ENCODE measurements at regions not wholly inside any gene's neighbourhood (a gene's known extent, or its start where the extent isn't known, plus 50 kb on each side); places are given as distances from the start of the nearest gene placed in this dataset.

DNA sequence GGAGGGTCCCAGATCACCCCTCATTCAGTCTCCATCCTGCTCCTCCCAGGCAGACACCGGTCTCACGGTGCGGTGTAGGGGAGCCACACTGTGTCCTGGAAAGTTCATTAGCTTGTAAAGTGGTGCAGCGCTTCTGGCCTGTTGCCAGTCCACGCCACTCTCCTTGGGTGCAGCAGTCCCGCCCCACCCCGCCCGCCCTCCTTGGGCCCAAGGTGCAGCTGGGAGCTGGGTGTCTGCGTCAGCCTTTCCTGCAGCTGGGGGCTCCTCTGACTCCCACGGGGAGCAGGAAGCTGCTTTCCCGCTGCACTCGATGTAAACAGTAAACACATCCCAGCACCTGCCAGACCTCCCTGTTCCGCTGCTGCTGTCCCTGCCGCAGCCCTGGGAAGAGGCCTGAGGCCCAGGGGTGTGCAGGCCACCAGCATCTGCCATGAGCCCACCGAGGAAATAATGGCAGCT is 53.8 kb upstream of the ASB18 start:
- no peak overlapping the region for H3K4me2 ChIP-seq (ENCODE audit: low read length)
- no peak overlapping the region for H3K27ac ChIP-seq (ENCODE audit: low read depth, low read length, poor library complexity, severe bottlenecking)
- H3F3A ChIP-seq (ENCODE audit: insufficient read depth, low read length): no peaks in the 10 kb centered on the region
- no peaks in the 10 kb centered on the region for H3K9me3 ChIP-seq (ENCODE audit: low read length)
- no peak overlapping the region for H3K9ac ChIP-seq (ENCODE audit: low read length)
- TF ChIP-seq, protein P1, sequence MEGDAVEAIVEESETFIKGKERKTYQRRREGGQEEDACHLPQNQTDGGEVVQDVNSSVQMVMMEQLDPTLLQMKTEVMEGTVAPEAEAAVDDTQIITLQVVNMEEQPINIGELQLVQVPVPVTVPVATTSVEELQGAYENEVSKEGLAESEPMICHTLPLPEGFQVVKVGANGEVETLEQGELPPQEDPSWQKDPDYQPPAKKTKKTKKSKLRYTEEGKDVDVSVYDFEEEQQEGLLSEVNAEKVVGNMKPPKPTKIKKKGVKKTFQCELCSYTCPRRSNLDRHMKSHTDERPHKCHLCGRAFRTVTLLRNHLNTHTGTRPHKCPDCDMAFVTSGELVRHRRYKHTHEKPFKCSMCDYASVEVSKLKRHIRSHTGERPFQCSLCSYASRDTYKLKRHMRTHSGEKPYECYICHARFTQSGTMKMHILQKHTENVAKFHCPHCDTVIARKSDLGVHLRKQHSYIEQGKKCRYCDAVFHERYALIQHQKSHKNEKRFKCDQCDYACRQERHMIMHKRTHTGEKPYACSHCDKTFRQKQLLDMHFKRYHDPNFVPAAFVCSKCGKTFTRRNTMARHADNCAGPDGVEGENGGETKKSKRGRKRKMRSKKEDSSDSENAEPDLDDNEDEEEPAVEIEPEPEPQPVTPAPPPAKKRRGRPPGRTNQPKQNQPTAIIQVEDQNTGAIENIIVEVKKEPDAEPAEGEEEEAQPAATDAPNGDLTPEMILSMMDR (IDR thresholded peaks at IDR 0.05; ENCODE audit: low read length): no peak
- no peak for TF ChIP-seq EZH2 (IDR thresholded peaks at IDR 0.05; ENCODE audit: borderline replicate concordance, low read length)
- H3K36me3 ChIP-seq (ENCODE audit: insufficient read depth, low read length): no peaks in the 10 kb centered on the region
- H3K4me1 ChIP-seq (ENCODE audit: insufficient read depth, low read length, severe bottlenecking): no peaks in the 10 kb centered on the region
- H3K9me2 ChIP-seq (ENCODE audit: low read depth, low read length): no peaks in the 10 kb centered on the region
- H3K4me3 ChIP-seq (ENCODE audit: low read depth, low read length, poor library complexity, severe bottlenecking): no peak overlapping the region
- H2AFZ ChIP-seq (ENCODE audit: low read length): no peak overlapping the region
- no peaks in the 10 kb centered on the region for H3K79me2 ChIP-seq (ENCODE audit: insufficient read depth, low read length)
- H4K20me1 ChIP-seq (ENCODE audit: insufficient read depth, low read length): no peaks in the 10 kb centered on the region
- 0 out of 2 replicates have a peak, but pooled peaks cover 4% of the 10 kb centered on the region for H3K27me3 ChIP-seq (ENCODE audit: insufficient read depth, low read length)

DNA sequence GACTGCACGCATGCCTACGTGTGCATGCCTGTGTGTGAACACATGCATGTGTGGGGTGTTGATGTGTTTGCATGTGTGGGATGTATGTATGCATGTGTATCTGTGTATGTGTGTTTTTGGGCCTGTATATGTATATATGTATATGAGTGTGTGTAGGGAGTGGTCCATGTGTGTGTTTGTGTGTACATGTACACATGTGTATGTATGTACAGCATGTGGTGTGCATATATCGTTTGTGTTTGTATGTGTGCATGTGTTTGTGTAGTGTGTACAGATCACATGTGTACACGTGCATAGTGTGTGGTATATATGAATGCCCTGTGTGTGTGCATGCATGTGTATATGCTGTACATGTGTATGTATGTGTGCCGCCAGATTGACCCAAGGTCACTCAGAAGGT is 54.2 kb upstream of the ASB18 start:
- Histone ChIP-seq H3F3A (ENCODE audit: insufficient read depth, low read length) (no peaks in the 10 kb centered on the region), H3K9me3 (ENCODE audit: low read length) (no peaks in the 10 kb centered on the region), H3K27ac (ENCODE audit: low read depth, low read length, poor library complexity, severe bottlenecking) (no peak overlapping the region), H3K9me2 (ENCODE audit: low read depth, low read length) (no peaks in the 10 kb centered on the region), H3K27me3 (ENCODE audit: insufficient read depth, low read length) (0 out of 2 replicates have a peak, but pooled peaks cover 5% of the 10 kb centered on the region), H3K4me2 (ENCODE audit: low read length) (no peak overlapping the region), H3K79me2 (ENCODE audit: insufficient read depth, low read length) (no peaks in the 10 kb centered on the region), H3K4me3 (ENCODE audit: low read depth, low read length, poor library complexity, severe bottlenecking) (no peak overlapping the region), H3K36me3 (ENCODE audit: insufficient read depth, low read length) (no peaks in the 10 kb centered on the region), H2AFZ (ENCODE audit: low read length) (no peak overlapping the region), H4K20me1 (ENCODE audit: insufficient read depth, low read length) (no peaks in the 10 kb centered on the region), H3K9ac (ENCODE audit: low read length) (no peak overlapping the region), H3K4me1 (ENCODE audit: insufficient read depth, low read length, severe bottlenecking) (no peaks in the 10 kb centered on the region)
- no peak for TF ChIP-seq EZH2 (IDR thresholded peaks at IDR 0.05; ENCODE audit: borderline replicate concordance, low read length)
- TF ChIP-seq, protein P1 (IDR thresholded peaks at IDR 0.05; ENCODE audit: low read length): no peak

DNA sequence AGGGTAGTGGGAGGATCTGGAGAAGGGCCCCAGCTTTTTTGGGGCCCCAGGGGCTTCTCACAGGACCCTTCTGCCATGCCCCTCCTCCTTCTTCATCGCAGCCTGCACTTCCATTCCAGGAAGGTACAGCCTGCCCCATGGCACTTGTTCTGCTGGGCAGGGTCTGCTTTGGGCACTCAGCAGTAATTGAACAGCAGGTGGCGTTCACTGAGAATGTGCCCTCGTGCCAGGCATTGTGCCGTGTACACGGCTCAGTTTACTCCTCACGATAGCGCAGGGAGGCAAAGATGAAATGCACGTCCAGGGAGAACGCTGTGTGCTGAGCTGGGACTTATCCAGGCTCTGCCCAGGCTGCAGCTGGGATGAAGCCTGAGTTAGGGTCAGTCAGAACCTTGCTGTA is 54.8 kb upstream of the ASB18 start:
- Histone ChIP-seq H3K4me2 (ENCODE audit: low read length) (no peak overlapping the region), H3K9me3 (ENCODE audit: low read length) (no peaks in the 10 kb centered on the region), H3K9me2 (ENCODE audit: low read depth, low read length) (no peaks in the 10 kb centered on the region), H3K27ac (ENCODE audit: low read depth, low read length, poor library complexity, severe bottlenecking) (no peak overlapping the region), H3K27me3 (ENCODE audit: insufficient read depth, low read length) (0 out of 2 replicates have a peak, but pooled peaks cover 5% of the 10 kb centered on the region), H3K4me1 (ENCODE audit: insufficient read depth, low read length, severe bottlenecking) (no peaks in the 10 kb centered on the region), H3K36me3 (ENCODE audit: insufficient read depth, low read length) (no peaks in the 10 kb centered on the region), H4K20me1 (ENCODE audit: insufficient read depth, low read length) (no peaks in the 10 kb centered on the region), H3K4me3 (ENCODE audit: low read depth, low read length, poor library complexity, severe bottlenecking) (no peak overlapping the region), H3K9ac (ENCODE audit: low read length) (no peak overlapping the region), H3K79me2 (ENCODE audit: insufficient read depth, low read length) (no peaks in the 10 kb centered on the region), H2AFZ (ENCODE audit: low read length) (no peak overlapping the region), H3F3A (ENCODE audit: insufficient read depth, low read length) (no peaks in the 10 kb centered on the region)
- no peak for TF ChIP-seq EZH2 (IDR thresholded peaks at IDR 0.05; ENCODE audit: borderline replicate concordance, low read length)
- TF ChIP-seq, protein P1 (IDR thresholded peaks at IDR 0.05; ENCODE audit: low read length): peak; percentile 38; the same call in 1 of the 2 replicates

Data from OCI-LY1 (cell line).